PC-3 (cell line): ENCODE measurements at regions not wholly inside any gene's neighbourhood (a gene's known extent, or its start where the extent isn't known, plus 50 kb on each side); places are given as distances from the start of the nearest gene placed in this dataset.

Experiments used
- ATAC-seq: fragments of 200-7000 bp; cut with Tn5 transposase; 2 replicates; pipeline ENCODE4 v1.9.1; 2020; ENCODE audit warnings: mild to moderate bottlenecking, moderate library complexity
- BruUV-seq: library from RNA; stranded (reverse); fragments of 400-500 nt; replicated peaks from 2 replicates; lab custom pipeline; 2021; lab: Mats Ljungman, UMichigan
- CTCF ChIA-PET: fragments of 300-600 bp; sonication (Branson Sonifier 250); formaldehyde crosslinking; loops from one replicate; lab custom pipeline; 2022; ENCODE audit warnings: antibody characterized with exemption; lab: Charles Lee
- POLR2A ChIA-PET: fragments of 300-600 bp; sonication (Branson Sonifier 250); formaldehyde crosslinking; loops from one replicate; lab custom pipeline; 2022; ENCODE audit warnings: antibody characterized with exemption; ENCODE audit not compliant: unreplicated experiment; lab: Charles Lee
- DNase-seq: peaks from one replicate; pipeline ENCODE4 v3.0.0-alpha.2; 2015
- H2AFZ ChIP-seq: fragments of 300-600 bp; sonication (generic); 2 replicates; pipeline ENCODE4 v1.6.0; 2016; ENCODE audit warnings: antibody characterized with exemption, low read length
- H3F3A ChIP-seq: fragments of 300-600 bp; sonication (generic); one replicate; pipeline ENCODE4 v1.6.0; 2017; ENCODE audit warnings: antibody characterized with exemption, low read length, control low read depth, mild to moderate bottlenecking; ENCODE audit not compliant: unreplicated experiment
- H3K27ac ChIP-seq: fragments of 300-600 bp; sonication (generic); 2 replicates; pipeline ENCODE4 v1.5.1; 2016; ENCODE audit warnings: mild to moderate bottlenecking, low read length
- H3K27me3 ChIP-seq: fragments of 300-600 bp; sonication (generic); 2 replicates; pipeline ENCODE4 v1.6.1; 2016; ENCODE audit warnings: low read length, mixed read lengths
- H3K36me3 ChIP-seq: fragments of 300-600 bp; sonication (generic); 2 replicates; pipeline ENCODE4 v1.6.1; 2016; ENCODE audit warnings: low read depth, mixed run types, low read length, mixed read lengths
- H3K4me1 ChIP-seq: fragments of 300-600 bp; sonication (generic); 2 replicates; pipeline ENCODE4 v1.5.1; 2016; ENCODE audit warnings: low read length; ENCODE audit not compliant: insufficient read depth
- H3K4me2 ChIP-seq: fragments of 300-600 bp; sonication (generic); 2 replicates; pipeline ENCODE4 v1.6.0; 2016; ENCODE audit warnings: low read length
- H3K4me3 ChIP-seq: fragments of 300-600 bp; sonication (generic); 2 replicates; pipeline ENCODE4 v1.5.1; 2016; ENCODE audit warnings: mild to moderate bottlenecking, low read length, mixed read lengths
- H3K79me2 ChIP-seq: fragments of 300-600 bp; sonication (generic); 2 replicates; pipeline ENCODE4 v1.6.1; 2017; ENCODE audit warnings: low read length, mixed read lengths
- H3K9ac ChIP-seq: fragments of 300-600 bp; sonication (generic); 2 replicates; pipeline ENCODE4 v1.6.0; 2016; ENCODE audit warnings: mild to moderate bottlenecking, low read length
- H3K9me2 ChIP-seq: fragments of 300-600 bp; sonication (generic); replicated peaks from 2 replicates; pipeline ENCODE4 v1.6.1; 2016; ENCODE audit warnings: mixed run types, low read length, mixed read lengths
- H3K9me3 ChIP-seq: fragments of 300-600 bp; sonication (generic); 2 replicates; pipeline ENCODE4 v1.6.1; 2016; ENCODE audit warnings: low read length, mixed read lengths
- H4K20me1 ChIP-seq: fragments of 300-600 bp; sonication (generic); 2 replicates; pipeline ENCODE4 v1.6.1; 2016; ENCODE audit warnings: low read length, mixed read lengths
- CTCF ChIP-seq: fragments of 300-600 bp; sonication (generic); conservative IDR thresholded peaks from 2 replicates; pipeline ENCODE4 v1.5.1; 2017; ENCODE audit warnings: antibody characterized with exemption, low read depth, mild to moderate bottlenecking, low read length
- EZH2 ChIP-seq: fragments of 300-600 bp; sonication (generic); IDR thresholded peaks from one replicate; pipeline ENCODE4 v1.6.1; 2017; ENCODE audit warnings: antibody characterized with exemption, mild to moderate bottlenecking, low read length; ENCODE audit not compliant: unreplicated experiment
- EZH2phosphoT487 ChIP-seq: fragments of 300-600 bp; sonication (generic); IDR thresholded peaks from 2 replicates; pipeline ENCODE4 v1.6.1; 2018; ENCODE audit warnings: mild to moderate bottlenecking, antibody characterized with exemption, low read length, borderline replicate concordance
- intact Hi-C: fragments of 100-400 bp; cut with micrococcal nuclease; formaldehyde crosslinking; loops from 2 replicates; pipeline ENCODE4 v1.9.0; 2023

- Histone ChIP-seq H4K20me1 (no peaks in the 10 kb centered on the region), H3K27me3 (peaks cover 28% of the 10 kb centered on the region), H3K9ac (no peak overlapping the region), H3K9me3 (no peaks in the 10 kb centered on the region), H3K9me2 (no peaks in the 10 kb centered on the region), H3K4me1 (no peaks in the 10 kb centered on the region), H3K4me3 (no peak overlapping the region), H3K79me2 (no peaks in the 10 kb centered on the region), H3F3A (no peaks in the 10 kb centered on the region), H3K27ac (no peak overlapping the region), H3K36me3 (no peaks in the 10 kb centered on the region), H2AFZ (no peak overlapping the region), H3K4me2 (no peak overlapping the region)
- intact Hi-C loops, result no loop called here
- no TSS peak for BruUV-seq
- POLR2A ChIA-PET, result no interaction called here
- no peak for ATAC-seq
- TF ChIP-seq EZH2 (no peak), CTCF (peak; percentile 63), EZH2phosphoT487 (no peak)
- CTCF ChIA-PET, result no interaction called here
- peak; percentile 25 for DNase-seq
Observed at GRCh38 chr15:94576889-94577533, 345.6 kb downstream of the MCTP2 start.

- Histone ChIP-seq H3K4me1 (no peaks in the 10 kb centered on the region), H3K9me2 (no peaks in the 10 kb centered on the region), H3K79me2 (no peaks in the 10 kb centered on the region), H3K4me2 (no peak overlapping the region), H3F3A (no peaks in the 10 kb centered on the region), H4K20me1 (no peaks in the 10 kb centered on the region), H3K36me3 (no peaks in the 10 kb centered on the region; the same call in 1 of the 2 replicates), H2AFZ (no peak overlapping the region), H3K9me3 (no peaks in the 10 kb centered on the region), H3K27me3 (peaks cover 47% of the 10 kb centered on the region), H3K27ac (no peak overlapping the region), H3K4me3 (no peak overlapping the region), H3K9ac (no peak overlapping the region)
- TF ChIP-seq EZH2 (no peak), CTCF (no peak), EZH2phosphoT487 (no peak)
- no peak for ATAC-seq
- intact Hi-C loops, result no loop called here
- ChIA-PET CTCF (no interaction called here), POLR2A (no interaction called here)
- no peak for DNase-seq
- no TSS peak for BruUV-seq
Observed at GRCh38 chr15:94579286-94579685, 347.9 kb downstream of the MCTP2 start.

DNA sequence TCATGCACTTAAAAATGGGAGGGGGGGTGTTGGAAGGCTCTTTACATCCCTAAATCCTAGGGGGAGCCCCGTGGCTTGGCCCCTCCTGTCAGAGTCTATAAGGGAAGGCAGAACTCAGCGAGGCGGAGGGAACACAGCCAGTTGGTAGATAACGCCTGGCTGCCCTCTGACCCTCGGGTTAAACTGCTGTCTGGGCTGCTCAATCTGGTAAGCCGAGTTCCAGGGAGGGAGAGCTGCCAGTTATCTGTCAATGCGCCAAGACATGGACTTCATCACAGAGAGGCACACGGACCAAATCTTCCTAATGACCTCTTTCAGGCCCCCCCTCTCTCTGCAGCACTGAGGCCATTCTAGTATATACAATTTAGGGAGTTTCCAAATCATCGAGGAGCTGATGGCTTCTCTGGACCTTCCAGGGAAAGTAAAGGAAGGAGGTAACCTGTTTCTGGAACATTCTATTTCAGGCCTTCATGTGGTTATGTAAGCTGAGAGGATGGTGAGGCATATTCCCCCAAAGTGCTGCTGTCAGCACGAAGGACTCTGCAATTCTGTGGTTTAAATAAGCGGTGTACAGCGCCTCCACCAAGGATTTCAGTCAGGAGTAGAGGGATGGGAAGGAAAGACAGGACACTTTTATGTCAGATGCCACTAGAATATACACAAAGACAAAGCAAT, 349.0 kb downstream of the MCTP2 start:
- H2AFZ ChIP-seq, result no peak overlapping the region
- BruUV-seq, result no TSS peak

More for the DNA sequence above, 349.0 kb downstream of the MCTP2 start:
- ChIA-PET CTCF (no interaction called here), POLR2A (no interaction called here)
- Histone ChIP-seq H3F3A (no peaks in the 10 kb centered on the region), H3K4me1 (no peaks in the 10 kb centered on the region), H3K9ac (no peak overlapping the region), H3K4me3 (no peak overlapping the region), H3K36me3 (no peaks in the 10 kb centered on the region; the same call in 1 of the 2 replicates), H3K27ac (no peak overlapping the region), H3K9me3 (no peaks in the 10 kb centered on the region), H3K27me3 (peaks cover 58% of the 10 kb centered on the region), H3K4me2 (no peak overlapping the region), H3K79me2 (no peaks in the 10 kb centered on the region), H3K9me2 (no peaks in the 10 kb centered on the region), H4K20me1 (no peaks in the 10 kb centered on the region)
- DNase-seq, result no peak
- no peak for ATAC-seq
- intact Hi-C loops, result no loop called here
- no peak for TF ChIP-seq CTCF
- no peak for TF ChIP-seq EZH2
- no peak for TF ChIP-seq EZH2phosphoT487
